HG03520 (cell line): ENCODE measurements at regions not wholly inside any gene's neighbourhood (a gene's known extent, or its start where the extent isn't known, plus 50 kb on each side); places are given as distances from the start of the nearest gene placed in this dataset.
"Not testable (repeated sequence)": the region's sequence is repeated elsewhere in the genome, so short reads cannot be mapped to it uniquely, and the experiment has no call there.

ENCODE experiments used
- ATAC-seq: cut with Tn5 transposase; IDR thresholded peaks from one replicate; pipeline ENCODE4 v1.9.1; 2021; ENCODE audit warnings: mild to moderate bottlenecking, moderate library complexity; ENCODE audit not compliant: unreplicated experiment

DNA sequence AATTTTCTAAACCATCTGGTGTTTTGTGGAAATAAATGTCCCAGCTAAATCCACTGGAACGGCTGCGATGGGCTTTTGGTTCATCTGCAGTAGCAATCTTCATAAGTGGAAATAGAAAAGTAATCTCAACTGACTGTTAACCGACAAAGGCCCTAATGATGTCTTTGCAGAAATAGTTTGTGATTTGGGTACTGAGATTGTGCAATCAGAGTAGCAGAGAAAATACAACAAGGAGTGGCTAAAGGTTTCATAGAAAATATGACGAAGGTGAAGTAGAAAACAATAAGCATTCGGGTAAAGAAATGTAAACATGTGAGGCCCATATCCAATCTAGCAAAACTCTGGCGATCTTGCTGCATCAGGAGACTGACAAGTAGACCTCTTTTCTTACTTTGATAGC, 262.6 kb upstream of the MCTP2 start:
- no peak for ATAC-seq

- ATAC-seq, result no peak
These were observed 266.0 kb upstream of the MCTP2 start for GRCh38 chr15:93965304-93965908.

DNA sequence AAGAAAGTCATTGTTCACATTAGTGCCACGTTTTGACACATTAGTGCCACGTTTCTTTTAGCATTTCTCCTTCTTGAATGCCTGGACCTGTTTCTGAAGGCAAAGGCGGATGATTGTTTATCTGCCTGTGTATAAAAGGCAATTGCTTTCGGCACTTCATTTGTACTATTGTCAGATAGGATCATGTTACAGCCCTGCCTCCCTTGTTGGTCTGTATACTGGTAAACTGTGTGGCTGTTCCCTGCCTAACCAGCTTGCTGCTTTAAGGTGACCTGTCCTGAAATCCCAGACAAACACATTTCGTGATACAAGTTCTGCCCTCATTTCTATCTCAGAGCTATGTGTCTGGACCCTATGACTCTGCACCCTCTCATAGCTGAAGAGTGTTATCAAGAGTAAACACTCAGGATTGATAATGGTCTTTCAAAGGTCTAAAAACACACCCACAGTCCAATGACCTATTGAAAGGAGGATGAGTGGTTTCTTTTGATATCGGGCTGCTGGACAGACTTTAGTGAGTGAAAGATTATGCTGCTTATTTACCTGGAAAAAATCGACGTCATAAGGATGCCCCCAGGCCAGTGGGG, 276.3 kb upstream of the MCTP2 start:
- ATAC-seq, result no peak

DNA sequence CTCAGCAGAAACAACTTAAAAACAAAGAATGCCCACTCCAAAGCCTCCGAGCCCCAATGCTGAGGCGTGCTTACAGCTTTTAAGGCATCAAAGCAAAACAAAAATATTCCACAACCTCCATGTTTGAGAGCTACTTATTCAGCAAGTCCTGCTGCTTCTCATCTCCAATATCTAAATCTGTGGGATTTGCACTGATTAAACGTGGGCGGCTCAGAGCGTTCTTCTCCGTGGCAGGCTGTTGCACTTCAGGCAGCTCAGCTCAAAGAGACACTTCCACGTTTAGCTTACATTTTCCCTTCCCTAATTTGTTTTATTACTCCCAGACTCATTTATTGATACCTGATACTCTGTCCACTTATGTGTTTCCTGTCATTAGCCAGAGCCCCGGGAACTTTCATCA, 282.6 kb upstream of the MCTP2 start:
- no peak for ATAC-seq

GRCh38 chr15:93943586-93943985, 287.8 kb upstream of the MCTP2 start:
- ATAC-seq, result no peak

GRCh38 chr15:93942269-93942694, 289.1 kb upstream of the MCTP2 start:
- ATAC-seq, result no peak

DNA sequence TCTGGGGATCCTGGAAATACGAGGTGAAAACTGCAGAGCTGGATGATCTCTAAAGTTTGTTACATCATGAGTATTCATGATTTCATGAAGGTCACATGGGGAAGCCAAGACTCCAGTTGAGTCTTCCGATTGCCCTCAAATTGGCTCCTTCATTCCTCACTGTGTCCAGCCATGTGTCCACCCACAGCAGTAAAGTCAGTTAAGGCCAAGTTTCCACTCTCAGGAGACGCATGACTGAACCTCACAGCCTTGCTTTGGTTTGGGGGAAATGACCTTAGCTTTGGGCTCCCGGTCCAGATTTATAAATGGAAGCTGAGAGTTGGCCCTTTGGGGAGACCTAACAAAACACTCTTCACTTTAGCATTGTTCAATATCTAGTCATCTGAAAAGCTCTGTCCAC, 289.7 kb upstream of the MCTP2 start:
- ATAC-seq, result no peak

DNA sequence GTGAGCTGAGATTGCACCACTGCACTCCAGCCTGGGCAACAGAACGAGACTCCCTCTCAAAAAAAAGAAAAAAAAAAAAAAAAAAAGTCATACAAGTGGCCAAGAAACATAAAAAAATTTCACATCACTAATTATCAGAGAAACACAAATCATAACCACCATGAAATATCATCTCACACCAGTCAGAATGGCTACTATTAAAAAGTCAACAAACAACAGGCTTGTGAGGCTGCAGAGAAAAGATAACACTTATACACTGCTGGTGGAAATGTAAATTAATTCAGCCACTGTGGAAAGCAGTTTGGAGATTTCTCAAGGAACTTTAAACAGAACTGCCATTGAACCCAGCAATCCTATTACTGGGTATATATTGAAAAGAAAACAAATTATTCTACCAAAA, 291.1 kb upstream of the MCTP2 start:
- no peak for ATAC-seq

GRCh38 chr15:93932164-93932776, 299.1 kb upstream of the MCTP2 start:
- peak; percentile 80 for ATAC-seq

DNA sequence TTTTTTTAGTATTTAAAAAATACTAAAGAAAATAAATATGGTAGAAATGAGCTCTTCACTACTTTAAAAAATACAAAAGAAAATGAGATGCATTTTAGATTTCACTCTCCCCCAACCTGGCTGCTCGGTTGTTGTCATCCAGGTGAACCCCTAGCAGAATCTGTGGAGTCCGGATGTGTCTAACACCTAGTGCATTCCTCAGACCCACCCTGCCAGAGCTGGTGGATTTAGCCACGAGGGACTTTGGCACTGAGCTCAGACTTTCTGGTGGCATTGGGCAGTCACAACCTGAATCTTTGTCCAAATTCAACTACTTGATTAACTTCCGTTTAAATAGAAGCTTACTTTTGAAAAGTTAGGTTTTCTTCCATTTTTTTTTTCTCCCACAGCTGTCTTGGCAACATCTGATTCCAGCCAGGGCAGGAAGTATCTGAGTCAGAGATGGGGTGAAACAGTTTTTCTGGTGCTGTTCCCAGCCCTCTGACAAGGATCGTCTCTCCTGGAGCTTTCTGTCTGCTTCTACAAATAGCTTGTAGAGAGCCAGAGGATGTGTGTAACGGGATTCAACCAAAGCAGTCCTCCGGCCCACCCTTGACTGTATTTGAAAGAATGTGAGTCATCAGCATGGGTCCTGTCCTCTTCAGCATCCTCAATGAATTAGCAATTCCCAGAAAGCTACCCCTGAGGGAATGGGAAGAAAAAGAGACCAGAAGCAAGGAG, 301.8 kb upstream of the MCTP2 start:
- no peak for ATAC-seq

- no peak for ATAC-seq
These were observed 311.2 kb upstream of the MCTP2 start for GRCh38 chr15:93920204-93920603.

DNA sequence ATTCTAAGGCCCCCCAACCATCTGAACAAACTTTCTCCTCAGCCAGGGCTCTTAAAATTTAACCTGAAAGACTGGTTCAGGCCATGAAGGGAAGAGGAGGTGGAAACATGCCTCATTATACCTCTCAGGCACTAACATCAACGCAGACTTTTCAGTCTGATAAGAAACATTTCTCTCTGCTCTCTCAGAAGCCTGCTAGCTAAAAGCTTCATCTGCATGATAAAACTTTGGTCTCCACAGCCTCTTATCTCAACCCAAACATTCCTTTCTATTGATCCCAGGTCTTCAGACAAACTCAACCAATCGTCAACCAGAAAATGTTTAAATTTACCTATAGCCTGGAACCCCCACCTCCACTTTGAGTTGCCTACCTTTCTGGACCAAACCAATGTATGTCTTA, 312.6 kb upstream of the MCTP2 start:
- not testable (repeated sequence) for ATAC-seq

DNA sequence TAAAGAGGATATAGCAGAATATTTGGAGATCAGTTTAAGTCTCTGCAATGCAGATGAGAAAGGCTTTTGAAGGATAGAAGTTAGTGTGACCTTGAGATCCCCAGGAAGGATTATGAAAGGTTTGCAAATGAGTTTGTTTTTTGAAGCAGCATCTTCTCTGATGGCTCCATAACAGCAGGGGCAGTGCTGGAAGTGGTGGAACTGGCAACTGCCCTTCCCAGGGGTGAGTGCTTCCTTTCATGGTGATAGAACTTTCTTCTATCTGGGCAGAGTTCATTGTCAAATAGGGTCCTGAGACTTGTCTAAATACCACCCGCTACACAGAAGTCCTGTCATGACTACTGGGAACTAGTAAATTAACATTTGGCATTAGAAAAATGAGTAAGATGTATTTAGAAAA, 314.2 kb upstream of the MCTP2 start:
- no peak for ATAC-seq

DNA sequence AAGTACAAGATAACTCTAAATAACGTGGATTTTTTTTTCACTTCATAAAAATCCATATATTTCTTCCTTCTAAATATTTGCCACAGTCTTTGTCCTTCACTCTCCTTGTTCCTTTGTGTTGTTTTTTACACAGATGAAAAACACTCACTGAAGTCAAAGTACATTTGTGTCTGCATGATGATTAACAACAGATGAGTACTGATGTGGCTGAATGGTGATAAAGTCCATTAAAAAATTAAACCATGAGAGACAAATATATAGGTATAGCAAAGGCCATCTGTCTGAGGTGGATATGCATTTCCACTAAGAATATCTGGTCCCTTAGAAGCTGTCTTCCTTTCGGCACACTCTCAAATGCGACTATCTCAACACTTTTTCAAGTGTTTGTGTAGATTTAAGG, 317.5 kb upstream of the MCTP2 start:
- no peak for ATAC-seq

GRCh38 chr15:93913310-93913709, 318.1 kb upstream of the MCTP2 start:
- ATAC-seq, result no peak

DNA sequence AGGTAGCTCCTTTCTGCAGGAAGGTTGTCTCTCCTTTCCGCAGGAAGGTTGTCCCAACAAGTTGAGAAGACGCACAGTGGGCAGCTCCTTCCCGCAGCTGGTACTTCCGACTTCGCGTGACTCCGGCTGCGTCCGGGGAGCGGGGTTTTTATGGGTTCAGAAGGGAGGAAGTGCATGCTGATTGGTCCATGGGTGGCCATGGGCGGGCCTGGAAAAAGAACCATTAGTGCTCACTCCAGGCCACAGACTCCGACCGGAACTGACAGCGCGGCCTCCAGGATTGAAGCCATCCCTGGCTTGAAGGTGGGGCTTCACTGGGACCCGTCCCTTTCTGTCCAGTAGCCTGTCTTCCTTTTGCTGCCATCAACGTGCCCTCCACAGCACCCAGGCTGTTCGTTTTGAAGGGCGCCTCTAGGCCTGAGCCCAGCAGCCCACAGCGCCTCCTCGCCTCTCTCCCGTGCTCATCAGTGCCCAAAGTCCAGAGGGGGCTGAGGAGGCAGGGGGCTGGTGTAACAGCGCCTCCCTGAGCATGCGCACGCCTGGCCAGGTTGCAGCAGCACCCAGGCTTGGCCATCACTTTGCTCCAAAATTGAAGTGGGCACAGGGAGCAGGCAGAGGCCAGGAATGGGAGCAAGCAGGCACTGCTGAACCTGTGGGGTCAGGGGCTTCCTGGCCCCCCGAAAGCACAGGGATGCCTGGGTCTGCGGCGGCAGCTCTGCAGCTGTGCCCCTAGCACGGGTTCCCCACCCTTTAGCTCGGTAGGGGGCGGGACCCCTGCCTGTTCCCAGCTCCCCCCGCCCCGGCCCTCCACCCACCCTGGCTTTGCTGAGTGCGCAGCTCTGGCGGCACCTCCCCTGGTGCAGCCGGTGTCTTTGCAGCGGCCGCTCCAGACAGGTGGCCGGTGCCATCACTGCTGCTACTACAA, 330.6 kb upstream of the MCTP2 start:
- ATAC-seq, result no peak

GRCh38 chr15:93899817-93900216, 331.5 kb upstream of the MCTP2 start:
- ATAC-seq, result no peak

DNA sequence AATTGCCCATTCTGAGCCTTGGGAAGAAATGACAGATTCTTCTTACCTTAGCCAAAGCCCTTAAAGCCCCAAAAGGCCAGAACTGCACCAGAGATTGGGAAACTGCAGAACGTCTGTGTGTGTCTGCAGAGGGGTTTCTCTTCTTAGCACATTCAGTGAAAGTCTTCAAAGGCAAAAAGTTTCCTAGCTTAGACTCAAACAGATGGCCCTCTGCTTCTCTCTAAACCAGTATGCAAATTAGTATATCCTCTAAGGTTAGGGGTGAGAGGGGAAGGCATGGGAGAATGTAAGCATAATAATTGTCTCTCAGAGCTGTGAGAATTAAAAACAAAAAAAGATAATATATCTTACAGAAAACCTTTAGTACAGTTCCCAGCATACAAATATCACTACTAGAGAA, 334.0 kb upstream of the MCTP2 start:
- no peak for ATAC-seq

DNA sequence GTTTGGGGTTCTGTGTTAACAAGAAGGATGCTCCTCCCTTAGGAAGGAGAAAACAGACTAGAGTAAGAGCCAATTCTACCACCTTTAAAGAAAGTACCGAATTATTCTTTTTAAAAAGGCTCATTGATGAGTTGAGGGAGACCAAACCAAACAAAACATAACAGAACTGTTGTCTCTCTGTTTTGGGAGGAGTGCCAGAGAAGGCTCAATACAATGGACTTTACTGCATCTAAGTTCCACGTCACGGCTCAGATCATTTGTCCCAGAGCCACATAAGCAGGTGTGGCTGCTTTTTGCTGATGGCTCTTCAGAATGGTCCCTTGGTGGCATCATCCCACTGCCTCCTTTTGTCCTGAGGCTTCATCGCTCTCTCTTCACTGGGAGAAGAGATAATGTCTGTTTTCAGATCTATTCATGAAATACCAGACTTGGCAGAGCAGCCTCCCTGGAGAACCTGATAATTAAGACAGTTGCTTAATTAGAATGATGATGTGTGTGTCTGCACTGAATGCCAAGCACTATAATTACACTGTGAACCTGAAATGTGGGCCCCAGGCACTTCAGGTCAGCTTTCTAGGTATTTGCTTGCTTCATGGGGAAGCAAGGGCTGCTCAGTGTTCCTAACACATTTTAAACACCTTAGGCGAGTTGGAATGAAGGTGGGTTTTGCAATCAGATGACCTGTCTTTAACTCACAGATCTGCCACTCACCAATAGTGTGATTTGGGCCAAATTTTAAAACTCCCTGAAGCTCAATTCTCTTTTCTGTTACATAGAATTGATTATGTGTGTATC, 335.2 kb upstream of the MCTP2 start:
- no peak for ATAC-seq

- ATAC-seq, result no peak
These were observed 336.8 kb upstream of the MCTP2 start for GRCh38 chr15:93894438-93895036.
